GM12872 (cell line): ENCODE measurements at regions not wholly inside any gene's neighbourhood (a gene's known extent, or its start where the extent isn't known, plus 50 kb on each side); places are given as distances from the start of the nearest gene placed in this dataset.

Experiments used
- CTCF ChIP-seq: IDR thresholded peaks from 3 replicates; pipeline ENCODE4 v1.5.1; 2011; ENCODE audit warnings: low read depth, mild to moderate bottlenecking, low read length, moderate library complexity; ENCODE audit not compliant: insufficient read depth

- no peak for TF ChIP-seq CTCF
Observed at GRCh38 chr17:69961501-69962145, 113.4 kb upstream of the KCNJ16 start.

GRCh38 chr17:69962436-69962995, 112.5 kb upstream of the KCNJ16 start:
- no peak for TF ChIP-seq CTCF

- TF ChIP-seq CTCF, result no peak
Observed at GRCh38 chr17:69967910-69968411, 107.1 kb upstream of the KCNJ16 start.

- no peak for TF ChIP-seq CTCF
Observed at GRCh38 chr17:69969897-69970296, 105.1 kb upstream of the KCNJ16 start.

GRCh38 chr17:69972251-69972650, 102.8 kb upstream of the KCNJ16 start:
- no peak for TF ChIP-seq CTCF

GRCh38 chr17:69975808-69976207, 99.2 kb upstream of the KCNJ16 start:
- no peak for TF ChIP-seq CTCF

GRCh38 chr17:69978056-69978646, 96.9 kb upstream of the KCNJ16 start:
- no peak for TF ChIP-seq CTCF
